ENCODE measurements at regions not wholly inside any gene's neighbourhood (a gene's known extent, or its start where the extent isn't known, plus 50 kb on each side); places are given as distances from the start of the nearest gene placed in this dataset.

- Histone ChIP-seq H3K27me3 (ENCODE audit: insufficient read depth, insufficient read length) (no peaks in the 10 kb centered on the region), H3K4me3 (ENCODE audit: insufficient read length, low read depth) (no peak overlapping the region), H3K9ac (ENCODE audit: insufficient read length, low read depth) (no peak overlapping the region), H3K36me3 (ENCODE audit: insufficient read depth, insufficient read length, low read length) (no peaks in the 10 kb centered on the region), H3K4me1 (ENCODE audit: insufficient read depth, insufficient read length) (no peaks in the 10 kb centered on the region), H3K9me3 (ENCODE audit: insufficient read depth, low read length) (no peaks in the 10 kb centered on the region)
- no peak for TF ChIP-seq SUZ12 (IDR thresholded peaks at IDR 0.05; ENCODE audit: extremely low read depth, insufficient read depth, insufficient read length)
- no peak for TF ChIP-seq ZNF274 (IDR thresholded peaks at IDR 0.05; ENCODE audit: low read depth, low read length)
- no peak for TF ChIP-seq YY1 (IDR thresholded peaks at IDR 0.05; ENCODE audit: insufficient read depth, insufficient read length)
- no peak for DNase-seq (ENCODE audit: low read depth, low spot score)
Measured at GRCh38 chr2:160932960-160933359, 227.3 kb upstream of the TANK start.

GRCh38 chr2:160934263-160934662 is 226.0 kb upstream of the TANK start:
- H3K9ac ChIP-seq (ENCODE audit: insufficient read length, low read depth) = no peak overlapping the region
- H3K4me3 ChIP-seq (ENCODE audit: insufficient read length, low read depth) = no peak overlapping the region
- no peaks in the 10 kb centered on the region for H3K27me3 ChIP-seq (ENCODE audit: insufficient read depth, insufficient read length)
- no peaks in the 10 kb centered on the region for H3K36me3 ChIP-seq (ENCODE audit: insufficient read depth, insufficient read length, low read length)
- no peaks in the 10 kb centered on the region for H3K4me1 ChIP-seq (ENCODE audit: insufficient read depth, insufficient read length)
- TF ChIP-seq SUZ12 (IDR thresholded peaks at IDR 0.05; ENCODE audit: extremely low read depth, insufficient read depth, insufficient read length) (no peak), ZNF274 (IDR thresholded peaks at IDR 0.05; ENCODE audit: low read depth, low read length) (no peak), YY1 (IDR thresholded peaks at IDR 0.05; ENCODE audit: insufficient read depth, insufficient read length) (no peak)
- no peak for DNase-seq (ENCODE audit: low read depth, low spot score)
- no peaks in the 10 kb centered on the region for H3K9me3 ChIP-seq (ENCODE audit: insufficient read depth, low read length)

- Histone ChIP-seq H3K9me3 (ENCODE audit: insufficient read depth, low read length) (no peaks in the 10 kb centered on the region), H3K4me1 (ENCODE audit: insufficient read depth, insufficient read length) (no peaks in the 10 kb centered on the region), H3K27me3 (ENCODE audit: insufficient read depth, insufficient read length) (no peaks in the 10 kb centered on the region), H3K36me3 (ENCODE audit: insufficient read depth, insufficient read length, low read length) (no peaks in the 10 kb centered on the region), H3K4me3 (ENCODE audit: insufficient read length, low read depth) (no peak overlapping the region), H3K9ac (ENCODE audit: insufficient read length, low read depth) (no peak overlapping the region)
- TF ChIP-seq YY1 (IDR thresholded peaks at IDR 0.05; ENCODE audit: insufficient read depth, insufficient read length) = no peak
- TF ChIP-seq ZNF274 (IDR thresholded peaks at IDR 0.05; ENCODE audit: low read depth, low read length) = no peak
- TF ChIP-seq SUZ12 (IDR thresholded peaks at IDR 0.05; ENCODE audit: extremely low read depth, insufficient read depth, insufficient read length) = no peak
- DNase-seq (ENCODE audit: low read depth, low spot score) = no peak
Measured at GRCh38 chr2:160934991-160935390, 225.2 kb upstream of the TANK start.

GRCh38 chr2:160936044-160936806 is 224.0 kb upstream of the TANK start:
- no peaks in the 10 kb centered on the region for H3K27me3 ChIP-seq (ENCODE audit: insufficient read depth, insufficient read length)
- TF ChIP-seq SUZ12 (IDR thresholded peaks at IDR 0.05; ENCODE audit: extremely low read depth, insufficient read depth, insufficient read length) (no peak), YY1 (IDR thresholded peaks at IDR 0.05; ENCODE audit: insufficient read depth, insufficient read length) (no peak), ZNF274 (IDR thresholded peaks at IDR 0.05; ENCODE audit: low read depth, low read length) (no peak)
- no peak overlapping the region for H3K4me3 ChIP-seq (ENCODE audit: insufficient read length, low read depth)
- H3K9ac ChIP-seq (ENCODE audit: insufficient read length, low read depth) = no peak overlapping the region
- no peaks in the 10 kb centered on the region for H3K9me3 ChIP-seq (ENCODE audit: insufficient read depth, low read length)
- no peak for DNase-seq (ENCODE audit: low read depth, low spot score)
- no peaks in the 10 kb centered on the region for H3K36me3 ChIP-seq (ENCODE audit: insufficient read depth, insufficient read length, low read length)
- peaks cover 3% of the 10 kb centered on the region for H3K4me1 ChIP-seq (ENCODE audit: insufficient read depth, insufficient read length)

GRCh38 chr2:160940271-160940670 is 220.0 kb upstream of the TANK start:
- no peaks in the 10 kb centered on the region for H3K36me3 ChIP-seq (ENCODE audit: insufficient read depth, insufficient read length, low read length)
- no peak for DNase-seq (ENCODE audit: low read depth, low spot score)
- H3K4me1 ChIP-seq (ENCODE audit: insufficient read depth, insufficient read length) = peaks cover 3% of the 10 kb centered on the region
- H3K27me3 ChIP-seq (ENCODE audit: insufficient read depth, insufficient read length) = no peaks in the 10 kb centered on the region
- H3K4me3 ChIP-seq (ENCODE audit: insufficient read length, low read depth) = no peak overlapping the region
- TF ChIP-seq SUZ12 (IDR thresholded peaks at IDR 0.05; ENCODE audit: extremely low read depth, insufficient read depth, insufficient read length) (no peak), ZNF274 (IDR thresholded peaks at IDR 0.05; ENCODE audit: low read depth, low read length) (no peak), YY1 (IDR thresholded peaks at IDR 0.05; ENCODE audit: insufficient read depth, insufficient read length) (no peak)
- H3K9ac ChIP-seq (ENCODE audit: insufficient read length, low read depth) = no peak overlapping the region
- no peaks in the 10 kb centered on the region for H3K9me3 ChIP-seq (ENCODE audit: insufficient read depth, low read length)

GRCh38 chr2:160940699-160941098 is 219.5 kb upstream of the TANK start:
- Histone ChIP-seq H3K9me3 (ENCODE audit: insufficient read depth, low read length) (no peaks in the 10 kb centered on the region), H3K36me3 (ENCODE audit: insufficient read depth, insufficient read length, low read length) (no peaks in the 10 kb centered on the region), H3K27me3 (ENCODE audit: insufficient read depth, insufficient read length) (no peaks in the 10 kb centered on the region), H3K4me1 (ENCODE audit: insufficient read depth, insufficient read length) (peaks cover 3% of the 10 kb centered on the region), H3K4me3 (ENCODE audit: insufficient read length, low read depth) (no peak overlapping the region), H3K9ac (ENCODE audit: insufficient read length, low read depth) (no peak overlapping the region)
- no peak for DNase-seq (ENCODE audit: low read depth, low spot score)
- TF ChIP-seq YY1 (IDR thresholded peaks at IDR 0.05; ENCODE audit: insufficient read depth, insufficient read length) (no peak), SUZ12 (IDR thresholded peaks at IDR 0.05; ENCODE audit: extremely low read depth, insufficient read depth, insufficient read length) (no peak), ZNF274 (IDR thresholded peaks at IDR 0.05; ENCODE audit: low read depth, low read length) (no peak)

GRCh38 chr2:160941290-160941846 is 218.9 kb upstream of the TANK start:
- Histone ChIP-seq H3K9me3 (ENCODE audit: insufficient read depth, low read length) (no peaks in the 10 kb centered on the region), H3K9ac (ENCODE audit: insufficient read length, low read depth) (no peak overlapping the region), H3K36me3 (ENCODE audit: insufficient read depth, insufficient read length, low read length) (no peaks in the 10 kb centered on the region), H3K4me1 (ENCODE audit: insufficient read depth, insufficient read length) (peaks cover 3% of the 10 kb centered on the region), H3K27me3 (ENCODE audit: insufficient read depth, insufficient read length) (no peaks in the 10 kb centered on the region), H3K4me3 (ENCODE audit: insufficient read length, low read depth) (no peak overlapping the region)
- DNase-seq (ENCODE audit: low read depth, low spot score) = no peak
- TF ChIP-seq YY1 (IDR thresholded peaks at IDR 0.05; ENCODE audit: insufficient read depth, insufficient read length) (no peak), SUZ12 (IDR thresholded peaks at IDR 0.05; ENCODE audit: extremely low read depth, insufficient read depth, insufficient read length) (no peak), ZNF274 (IDR thresholded peaks at IDR 0.05; ENCODE audit: low read depth, low read length) (no peak)
